Heart left ventricle (tissue), 13 donors: ENCODE measurements at regions not wholly inside any gene's neighbourhood (a gene's known extent, or its start where the extent isn't known, plus 50 kb on each side); places are given as distances from the start of the nearest gene placed in this dataset.

Experiments
- POLR2A ChIP-seq, 2 donors: fragments of 450-650 bp; IDR thresholded peaks; one replicate each; pipeline ENCODE4 v1.6.1; 2017; ENCODE audit warnings: antibody characterized with exemption in 2 of 2, mild to moderate bottlenecking in 2 of 2, moderate library complexity in 2 of 2
- TF ChIP-seq, protein P1 (sequence below), 12 donors: fragments of 200-600 bp; sonication (generic) in 4 of 12; IDR thresholded peaks; one replicate each; pipeline versions ENCODE4 v1.5.0 to v1.8.0; 2018 to 2022; ENCODE audit warnings: antibody characterized with exemption in 12 of 12, mild to moderate bottlenecking in 5 of 12
- donor health status: ischemic (EF 13 %, LVEDD 7.1; RV severe dilation, severe dysfunction).
- donor health status: DM: no; HTN: yes; CAD: no.
- donor health status: DM: no; HTN: no; CAD: no.
- donor health status: ischemic (EF 25% LVEDD 6.9; RV normal size, moderate dysfunction).
- donor health status: ischemic (EF 25% LVEDD 5.7; RV mildly dilated, moderate dysfunction).
- donor health status: ischemic (EF 35%, LVEDD 5.7; RV mildly dilated, moderate dysfunction).
- donor health status: nonischemic (EF 11% LVEDD 7.7; RV severe dilation, severe dysfunction).
- donor health status: DM: yes; HTN: yes; CAD: no.
- donor health status: PGD.
- donor health status: ischemic (EF 29% LVEDD 5.4; RV normal size, mild dysfunction).
- donor health status: nonischemic (EF 23%, LVEDD 6.1; RV moderate dilation, normal function).

DNA sequence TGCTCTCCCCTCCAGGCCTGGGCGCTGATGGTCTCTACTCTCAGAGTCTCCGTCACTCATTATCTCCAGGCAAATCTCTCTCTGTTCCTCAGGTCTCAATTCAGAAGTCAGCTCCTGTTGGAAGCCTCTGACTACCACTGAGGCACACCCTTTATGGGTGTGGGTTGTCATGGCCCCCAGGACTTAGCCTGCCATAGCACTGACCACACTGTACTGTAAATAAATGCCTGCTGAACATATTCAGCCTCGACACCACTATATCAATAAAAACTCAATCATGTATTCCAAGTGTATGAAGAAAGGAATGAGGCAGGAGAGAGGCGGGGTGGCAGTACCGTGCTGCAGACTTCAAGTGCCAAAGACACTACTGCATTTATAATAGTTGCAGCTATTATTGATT is 88.9 kb downstream of the PCDH1 start:
- TF ChIP-seq, protein P1, sequence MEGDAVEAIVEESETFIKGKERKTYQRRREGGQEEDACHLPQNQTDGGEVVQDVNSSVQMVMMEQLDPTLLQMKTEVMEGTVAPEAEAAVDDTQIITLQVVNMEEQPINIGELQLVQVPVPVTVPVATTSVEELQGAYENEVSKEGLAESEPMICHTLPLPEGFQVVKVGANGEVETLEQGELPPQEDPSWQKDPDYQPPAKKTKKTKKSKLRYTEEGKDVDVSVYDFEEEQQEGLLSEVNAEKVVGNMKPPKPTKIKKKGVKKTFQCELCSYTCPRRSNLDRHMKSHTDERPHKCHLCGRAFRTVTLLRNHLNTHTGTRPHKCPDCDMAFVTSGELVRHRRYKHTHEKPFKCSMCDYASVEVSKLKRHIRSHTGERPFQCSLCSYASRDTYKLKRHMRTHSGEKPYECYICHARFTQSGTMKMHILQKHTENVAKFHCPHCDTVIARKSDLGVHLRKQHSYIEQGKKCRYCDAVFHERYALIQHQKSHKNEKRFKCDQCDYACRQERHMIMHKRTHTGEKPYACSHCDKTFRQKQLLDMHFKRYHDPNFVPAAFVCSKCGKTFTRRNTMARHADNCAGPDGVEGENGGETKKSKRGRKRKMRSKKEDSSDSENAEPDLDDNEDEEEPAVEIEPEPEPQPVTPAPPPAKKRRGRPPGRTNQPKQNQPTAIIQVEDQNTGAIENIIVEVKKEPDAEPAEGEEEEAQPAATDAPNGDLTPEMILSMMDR (IDR thresholded peaks at IDR 0.05): no peak
- no peak for TF ChIP-seq POLR2A (IDR thresholded peaks at IDR 0.05)
